NCI-H2081 (cell line): ENCODE measurements at regions not wholly inside any gene's neighbourhood (a gene's known extent, or its start where the extent isn't known, plus 50 kb on each side); places are given as distances from the start of the nearest gene placed in this dataset.
"Not testable (repeated sequence)": the region's sequence is repeated elsewhere in the genome, so short reads cannot be mapped to it uniquely, and the experiment has no call there.

Experiments
- DNase-seq, 2 experiments: peaks; one replicate each; lab custom pipeline; 2025; lab: John Stamatoyannopoulos, UW

- no peak for DNase-seq
Observed at GRCh38 chr7:67359900-67360299, 363.3 kb downstream of the TYW1 start.

GRCh38 chr7:67361150-67361549 lies 364.5 kb downstream of the TYW1 start:
- DNase-seq: no peak

- DNase-seq: no peak
Observed at GRCh38 chr7:67364441-67365017, 367.9 kb downstream of the TYW1 start.

DNA sequence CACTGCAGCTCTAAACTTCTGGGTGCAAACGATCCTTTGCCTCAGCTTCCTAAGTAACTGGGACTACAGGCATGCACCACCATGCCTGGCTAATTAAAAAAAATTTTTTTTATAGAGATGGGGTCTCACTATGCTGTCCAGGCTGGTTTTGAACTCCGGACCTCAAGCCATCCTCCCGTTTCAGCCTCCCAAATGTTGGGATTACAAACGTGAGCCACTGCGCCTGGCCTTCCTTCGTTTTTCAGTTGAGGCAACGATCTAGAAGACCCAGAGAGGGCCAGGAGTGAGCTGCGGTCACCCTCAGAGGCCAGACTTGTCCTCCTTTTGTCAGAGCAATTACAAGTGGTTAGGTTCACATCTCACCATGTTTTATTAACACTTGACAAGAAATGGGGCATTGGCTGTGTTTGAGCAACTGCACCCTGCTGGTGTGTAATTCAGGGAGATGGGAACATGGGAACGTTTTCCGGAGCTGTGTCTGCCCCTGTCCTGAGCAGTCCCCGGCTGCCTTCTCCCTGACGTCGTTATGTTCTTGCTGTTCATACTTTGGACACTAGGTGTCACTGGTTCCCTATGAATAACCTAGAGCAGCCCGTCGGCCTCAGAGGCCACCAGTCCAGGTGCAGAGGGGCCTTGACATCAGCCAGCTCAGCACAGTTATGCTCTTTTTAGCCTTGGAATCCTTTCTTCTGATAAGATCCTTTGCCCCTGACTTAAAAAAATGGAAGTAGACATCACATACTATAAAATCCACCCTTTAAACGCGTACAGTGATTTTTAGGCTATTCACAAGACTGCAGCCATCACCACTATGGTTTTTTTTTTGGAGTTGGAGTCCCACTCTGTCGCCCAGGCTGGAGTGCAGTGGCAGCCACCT lies 375.0 kb downstream of the TYW1 start:
- peak; percentile 79 to 82 for DNase-seq

GRCh38 chr7:67373389-67373788 lies 376.8 kb downstream of the TYW1 start:
- DNase-seq: not testable (repeated sequence)

GRCh38 chr7:67375427-67375826 lies 378.8 kb downstream of the TYW1 start:
- no peak for DNase-seq

DNA sequence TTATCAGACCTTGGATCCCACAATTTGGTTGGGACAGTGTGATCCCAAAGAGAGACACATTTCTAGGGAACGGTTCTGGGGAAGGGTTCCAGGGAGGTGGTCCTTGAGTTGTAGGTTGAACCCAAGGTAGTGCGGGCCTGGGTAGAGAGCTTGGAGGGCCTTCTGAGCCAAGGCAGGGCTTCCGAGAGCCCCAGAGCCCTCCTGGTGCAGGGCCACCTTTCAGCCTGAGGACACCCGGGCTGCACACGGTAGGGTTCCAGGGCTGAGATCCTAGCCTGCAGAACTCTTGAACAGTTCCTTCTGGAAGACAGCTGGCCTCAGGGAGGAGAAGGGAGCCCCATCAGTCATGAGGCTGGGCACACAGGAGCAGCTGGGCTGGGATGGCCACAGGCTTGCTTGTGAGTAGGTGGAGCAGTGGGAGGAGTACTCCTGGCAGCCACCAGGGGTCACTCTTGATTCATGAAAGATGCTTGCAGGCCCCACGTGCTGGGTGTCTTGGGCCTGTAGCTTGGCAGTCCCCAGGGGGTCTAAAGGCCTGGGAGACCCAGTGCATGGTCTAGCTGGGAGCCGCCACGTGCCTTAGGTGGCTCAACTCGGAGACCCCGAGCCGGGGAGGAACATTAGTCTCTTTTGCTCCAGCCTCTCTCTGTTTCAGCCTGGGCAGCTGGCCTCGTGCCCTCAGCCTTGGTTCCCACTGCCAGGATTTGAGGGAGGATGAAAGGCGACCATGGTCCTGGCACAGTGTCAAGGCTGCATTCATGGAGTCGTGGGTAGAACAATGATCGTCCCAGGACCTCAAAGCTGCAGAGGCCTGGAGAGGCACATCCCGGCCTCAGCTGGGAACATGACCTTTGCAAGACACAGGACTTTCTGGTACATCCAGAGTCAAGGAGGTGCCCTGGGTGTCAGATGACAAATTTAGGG lies 381.6 kb downstream of the TYW1 start:
- DNase-seq: peak; percentile 80 to 86

- no peak for DNase-seq
Observed at GRCh38 chr7:67380326-67380725, 383.7 kb downstream of the TYW1 start.

DNA sequence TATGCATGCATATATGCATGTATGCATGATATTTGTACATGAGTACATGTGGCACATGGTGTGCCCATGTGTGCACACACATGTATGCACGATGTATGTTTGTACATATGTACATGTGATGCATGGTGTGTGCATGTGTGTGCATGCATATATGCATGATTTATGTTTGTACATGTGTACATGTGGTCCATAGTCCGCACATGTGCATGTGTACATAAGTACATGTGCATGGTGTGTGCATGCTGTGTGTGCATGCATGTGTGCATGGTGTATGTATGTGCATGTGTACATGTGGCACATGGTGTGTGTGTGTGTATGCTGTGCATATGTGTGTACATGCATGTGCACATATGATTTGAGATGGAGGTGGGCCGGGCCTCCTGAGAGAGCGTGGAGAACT lies 384.2 kb downstream of the TYW1 start:
- no peak for DNase-seq

- no peak for DNase-seq
Observed at GRCh38 chr7:67387851-67388250, 391.2 kb downstream of the TYW1 start.

GRCh38 chr7:67391168-67391567 lies 394.5 kb downstream of the TYW1 start:
- no peak for DNase-seq

- DNase-seq: no peak
Observed at GRCh38 chr7:67392596-67393438, 396.2 kb downstream of the TYW1 start.

- no peak for DNase-seq
Observed at GRCh38 chr7:67393903-67394302, 397.3 kb downstream of the TYW1 start.

GRCh38 chr7:67398916-67399315 lies 402.3 kb downstream of the TYW1 start:
- no peak for DNase-seq

DNA sequence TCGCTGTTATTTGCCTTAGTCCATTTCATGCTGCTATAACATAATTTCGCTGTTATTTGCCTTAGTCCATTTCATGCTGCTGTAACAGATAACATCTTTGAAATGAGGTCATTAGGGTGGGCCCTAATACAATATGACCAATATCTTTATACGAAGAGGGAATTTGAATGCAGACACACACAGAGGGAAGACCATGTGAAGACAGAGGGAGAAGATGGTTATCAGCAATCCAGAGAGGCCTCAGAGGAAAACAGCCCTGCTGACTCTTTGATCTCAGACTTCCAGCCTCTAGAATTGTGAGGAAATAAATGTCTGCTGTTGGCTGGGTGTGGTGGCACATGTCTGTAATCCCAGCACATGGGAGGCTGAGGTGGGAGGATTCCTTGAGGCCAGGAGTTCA lies 404.9 kb downstream of the TYW1 start:
- DNase-seq: no peak

DNA sequence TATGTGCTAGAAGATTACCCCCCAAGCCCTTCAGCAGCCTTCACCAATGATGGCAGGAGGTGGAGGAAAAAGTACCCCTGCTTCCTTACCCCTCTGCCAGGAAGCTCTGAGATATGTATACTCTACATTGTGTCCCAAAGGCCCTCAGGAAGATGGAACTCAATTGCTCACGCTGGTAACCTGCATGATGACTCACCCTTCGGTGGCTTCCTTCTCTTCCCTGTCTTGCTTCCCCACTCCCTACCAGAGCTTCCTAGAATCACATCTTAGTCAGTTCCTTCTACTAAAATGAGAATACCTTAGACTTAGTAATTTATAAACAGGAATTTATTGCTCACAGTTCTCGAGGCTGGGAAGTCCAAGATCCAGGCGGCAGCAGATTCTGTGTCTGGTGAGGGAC lies 405.6 kb downstream of the TYW1 start:
- no peak for DNase-seq

GRCh38 chr7:67406976-67407375 lies 410.3 kb downstream of the TYW1 start:
- no peak for DNase-seq

GRCh38 chr7:67407392-67408071 lies 410.9 kb downstream of the TYW1 start:
- DNase-seq: no peak

- DNase-seq: no peak
Observed at GRCh38 chr7:67408109-67408508, 411.5 kb downstream of the TYW1 start.

DNA sequence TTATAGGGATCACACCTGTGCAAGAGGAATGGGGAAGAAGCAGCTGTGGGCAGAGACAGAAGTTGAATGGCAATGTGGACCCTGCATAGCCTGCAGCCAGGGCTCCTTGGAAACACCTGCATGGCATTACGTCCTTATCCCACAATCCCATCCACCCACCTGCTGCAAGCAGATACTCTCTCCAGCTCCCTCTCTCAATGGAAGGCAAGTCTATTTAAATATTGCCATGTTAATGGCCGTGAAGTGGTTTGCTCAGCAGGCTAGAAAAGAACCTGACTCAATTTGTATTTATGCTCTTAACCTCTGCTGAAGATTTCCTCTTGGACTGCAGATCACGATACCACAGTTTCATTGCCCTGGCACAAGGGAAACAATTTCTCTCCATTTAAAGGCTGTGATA lies 417.0 kb downstream of the TYW1 start:
- peak; percentile 7 to 58 for DNase-seq

GRCh38 chr7:67414858-67415257 lies 418.2 kb downstream of the TYW1 start:
- DNase-seq: no peak
